ENCODE measurements at regions not wholly inside any gene's neighbourhood (a gene's known extent, or its start where the extent isn't known, plus 50 kb on each side); places are given as distances from the start of the nearest gene placed in this dataset.

DNA sequence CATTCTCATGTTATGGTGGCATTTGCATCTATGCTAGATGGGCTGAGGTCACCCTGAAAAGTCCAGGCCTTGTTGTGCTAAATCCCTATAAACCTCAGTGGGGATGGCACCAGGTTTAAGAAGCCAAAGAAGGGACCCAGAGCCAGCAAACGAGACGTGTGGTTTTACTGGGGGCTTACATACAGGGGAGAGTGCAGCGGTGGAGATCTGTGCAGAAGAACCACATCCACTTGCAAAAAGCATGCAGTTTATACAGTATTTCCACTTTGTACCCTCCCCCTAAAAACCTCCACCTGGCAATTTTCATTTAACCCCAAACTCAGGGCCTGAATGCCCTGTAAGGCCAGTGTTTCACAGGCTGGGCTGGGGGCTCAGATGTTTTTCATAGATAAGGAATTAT lies 134.9 kb upstream of the GATB start:
- 90% methylated on average over 2 of the region's 3 CpGs; no CpG with 5 or more reads in 1 of the 2 experiments for WGBS, 2 experiments (ENCODE audit: insufficient coverage in 2 of 2)

DNA sequence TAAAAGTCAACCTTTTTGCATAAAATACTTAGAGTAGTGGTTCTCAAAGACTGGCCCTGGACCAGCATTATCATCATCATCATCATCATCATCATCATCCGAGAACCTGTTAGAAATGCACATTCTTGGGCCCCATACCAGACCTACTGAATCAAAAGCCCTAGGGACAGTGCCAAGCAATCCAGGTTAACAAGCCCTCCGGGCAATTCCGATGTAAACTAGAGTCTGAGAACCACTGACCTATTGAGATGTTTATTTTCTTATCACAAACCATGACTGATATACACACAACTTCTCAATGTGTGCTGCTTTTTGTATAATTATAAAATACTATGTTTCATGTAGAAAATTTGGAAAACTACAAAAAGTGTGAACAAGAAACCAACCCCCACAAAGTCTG lies 133.4 kb upstream of the GATB start:
- H3K9me3 ChIP-seq (ENCODE audit: control insufficient read depth, low read length): no peaks in the 10 kb centered on the region
- H3K36me3 ChIP-seq (ENCODE audit: control insufficient read depth, insufficient read depth, low read length): no peaks in the 10 kb centered on the region
- 82% methylated on average over 2 of the region's 3 CpGs; no CpG with 5 or more reads in 1 of the 2 experiments for WGBS, 2 experiments (ENCODE audit: insufficient coverage in 2 of 2)
- no peak overlapping the region for H3K4me3 ChIP-seq (ENCODE audit: extremely low read depth, insufficient read depth, low read length, poor library complexity, severe bottlenecking)
- no peak overlapping the region for H3K27ac ChIP-seq (ENCODE audit: low read depth, low read length, severe bottlenecking)
- no peaks in the 10 kb centered on the region for H3K4me1 ChIP-seq (ENCODE audit: control insufficient read depth, insufficient read depth, low read length, poor library complexity, severe bottlenecking)

More for the DNA sequence above, 134.9 kb upstream of the GATB start:
- Histone ChIP-seq H3K27ac (ENCODE audit: low read depth, low read length, severe bottlenecking) (no peak overlapping the region), H3K4me3 (ENCODE audit: extremely low read depth, insufficient read depth, low read length, poor library complexity, severe bottlenecking) (no peak overlapping the region), H3K9me3 (ENCODE audit: control insufficient read depth, low read length) (no peaks in the 10 kb centered on the region), H3K36me3 (ENCODE audit: control insufficient read depth, insufficient read depth, low read length) (no peaks in the 10 kb centered on the region), H3K4me1 (ENCODE audit: control insufficient read depth, insufficient read depth, low read length, poor library complexity, severe bottlenecking) (no peaks in the 10 kb centered on the region)

DNA sequence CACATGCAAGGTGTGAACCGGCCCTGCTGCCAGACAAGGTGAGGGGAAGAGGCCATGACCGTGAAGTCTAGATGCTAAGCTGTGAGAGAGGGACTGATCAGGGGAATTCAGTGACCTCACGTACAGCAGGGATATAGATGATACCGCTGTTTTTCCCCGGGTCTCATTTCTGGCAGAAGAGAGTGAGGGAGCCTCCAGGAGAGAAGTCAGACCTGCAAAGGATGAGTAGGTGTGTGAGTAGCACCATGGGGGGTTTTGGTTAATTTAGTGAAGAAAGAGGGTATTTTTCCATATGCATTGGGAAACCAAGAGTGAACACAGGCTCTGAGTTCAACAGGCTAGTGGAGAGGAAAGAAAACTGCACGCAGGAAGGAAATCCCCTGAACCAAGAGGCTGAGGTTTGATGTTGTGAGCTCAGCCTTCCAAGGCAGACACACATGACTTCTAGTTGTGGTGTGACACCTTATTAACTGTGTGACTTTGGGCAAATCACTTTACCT lies 127.6 kb upstream of the GATB start:
- Histone ChIP-seq H3K4me3 (ENCODE audit: extremely low read depth, insufficient read depth, low read length, poor library complexity, severe bottlenecking) (no peak overlapping the region), H3K9me3 (ENCODE audit: control insufficient read depth, low read length) (no peaks in the 10 kb centered on the region), H3K36me3 (ENCODE audit: control insufficient read depth, insufficient read depth, low read length) (no peaks in the 10 kb centered on the region), H3K27ac (ENCODE audit: low read depth, low read length, severe bottlenecking) (no peak overlapping the region), H3K4me1 (ENCODE audit: control insufficient read depth, insufficient read depth, low read length, poor library complexity, severe bottlenecking) (no peaks in the 10 kb centered on the region)
- WGBS, 2 experiments (ENCODE audit: insufficient coverage in 2 of 2): 89 to 94% methylated on average over 4 to 6 of the region's 6 CpGs

DNA sequence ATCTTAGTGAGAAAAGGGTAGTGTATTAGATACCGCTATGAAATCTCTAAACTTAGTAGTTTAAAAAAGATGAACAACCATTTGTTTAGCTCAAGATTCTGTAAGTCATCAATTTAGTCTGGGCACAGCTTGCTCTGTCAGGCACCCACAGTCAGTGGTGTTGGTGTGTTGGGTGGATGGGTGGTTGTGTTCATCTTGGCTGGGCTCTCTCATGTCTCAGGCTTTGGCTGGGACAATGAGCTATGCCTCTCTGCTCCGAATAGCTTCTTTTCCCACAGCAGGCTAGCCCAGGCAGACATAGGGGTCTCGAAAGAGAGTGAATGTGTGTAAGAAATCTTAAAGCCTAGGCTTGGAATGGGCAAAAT lies 127.0 kb upstream of the GATB start:
- no peaks in the 10 kb centered on the region for H3K9me3 ChIP-seq (ENCODE audit: control insufficient read depth, low read length)
- no peaks in the 10 kb centered on the region for H3K4me1 ChIP-seq (ENCODE audit: control insufficient read depth, insufficient read depth, low read length, poor library complexity, severe bottlenecking)
- no peak overlapping the region for H3K4me3 ChIP-seq (ENCODE audit: extremely low read depth, insufficient read depth, low read length, poor library complexity, severe bottlenecking)
- no peaks in the 10 kb centered on the region for H3K36me3 ChIP-seq (ENCODE audit: control insufficient read depth, insufficient read depth, low read length)
- WGBS, 2 experiments (ENCODE audit: insufficient coverage in 2 of 2): 88% methylated on average over 1 of the region's 3 CpGs; no CpG with 5 or more reads in 1 of the 2 experiments
- H3K27ac ChIP-seq (ENCODE audit: low read depth, low read length, severe bottlenecking): no peak overlapping the region

DNA sequence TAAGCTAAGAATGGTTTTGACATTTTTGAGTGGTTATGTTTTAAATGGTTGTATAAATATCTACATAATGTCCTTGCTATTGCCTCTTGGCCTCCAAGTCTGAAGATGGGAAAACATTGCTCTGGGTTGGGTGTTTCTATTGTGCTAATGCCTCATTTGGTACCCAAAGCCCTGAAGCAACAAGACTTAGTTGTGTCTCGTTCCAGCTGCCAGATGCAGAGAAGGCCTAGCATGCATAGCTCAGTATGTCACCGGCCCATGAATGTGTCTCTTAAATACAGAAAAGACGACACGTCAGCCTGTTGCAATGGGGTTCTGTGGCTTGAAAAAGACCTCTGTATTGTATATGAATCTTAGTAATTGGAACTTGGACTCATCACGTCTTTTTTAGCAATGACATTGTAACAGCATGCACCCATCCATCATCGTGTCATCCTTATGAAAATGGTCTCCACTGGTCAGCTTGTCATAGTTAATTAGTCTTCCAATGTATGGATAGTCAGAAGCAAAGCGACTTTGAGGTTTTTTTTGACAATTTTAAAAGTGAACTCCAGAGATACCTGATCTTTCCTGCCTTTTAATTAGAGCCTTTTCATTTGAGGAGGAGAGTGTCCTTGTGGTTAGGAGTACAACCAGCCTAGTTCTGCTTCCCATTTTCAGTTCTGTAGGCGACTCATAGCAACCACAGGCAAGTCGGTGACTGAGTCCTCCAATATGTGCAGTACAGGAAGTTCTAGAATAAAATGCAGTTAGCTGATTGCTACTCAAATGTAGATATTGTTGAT lies 126.4 kb upstream of the GATB start:
- Histone ChIP-seq H3K27ac (ENCODE audit: low read depth, low read length, severe bottlenecking) (no peak overlapping the region), H3K4me1 (ENCODE audit: control insufficient read depth, insufficient read depth, low read length, poor library complexity, severe bottlenecking) (no peaks in the 10 kb centered on the region), H3K4me3 (ENCODE audit: extremely low read depth, insufficient read depth, low read length, poor library complexity, severe bottlenecking) (no peak overlapping the region), H3K36me3 (ENCODE audit: control insufficient read depth, insufficient read depth, low read length) (no peaks in the 10 kb centered on the region), H3K9me3 (ENCODE audit: control insufficient read depth, low read length) (no peaks in the 10 kb centered on the region)
- 85 to 90% methylated on average over 7 of the region's 9 CpGs for WGBS, 2 experiments (ENCODE audit: insufficient coverage in 2 of 2)

DNA sequence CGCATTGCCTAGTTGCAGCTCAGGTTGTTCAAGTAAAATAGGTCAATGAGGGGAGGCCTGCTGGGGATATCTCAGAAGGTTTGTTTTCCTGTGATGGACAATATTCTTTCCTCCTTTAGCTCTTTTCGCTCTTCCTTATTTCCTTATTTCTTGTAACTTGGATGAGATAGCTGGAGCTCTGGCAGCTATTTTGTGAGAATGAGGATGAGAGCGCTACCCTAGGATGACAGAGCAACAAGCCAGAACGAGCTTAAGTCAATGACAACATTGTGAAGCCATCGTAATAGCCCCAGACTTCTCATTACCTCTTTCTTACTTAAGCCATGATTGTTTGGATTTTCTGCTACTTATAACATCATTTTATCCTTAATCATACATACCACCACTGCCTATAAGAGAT lies 124.3 kb upstream of the GATB start:
- no peaks in the 10 kb centered on the region for H3K9me3 ChIP-seq (ENCODE audit: control insufficient read depth, low read length)
- 84 to 100% methylated on average over 3 of the region's 5 CpGs for WGBS, 2 experiments (ENCODE audit: insufficient coverage in 2 of 2)
- no peaks in the 10 kb centered on the region for H3K4me1 ChIP-seq (ENCODE audit: control insufficient read depth, insufficient read depth, low read length, poor library complexity, severe bottlenecking)
- H3K36me3 ChIP-seq (ENCODE audit: control insufficient read depth, insufficient read depth, low read length): no peaks in the 10 kb centered on the region
- H3K4me3 ChIP-seq (ENCODE audit: extremely low read depth, insufficient read depth, low read length, poor library complexity, severe bottlenecking): no peak overlapping the region
- no peak overlapping the region for H3K27ac ChIP-seq (ENCODE audit: low read depth, low read length, severe bottlenecking)

DNA sequence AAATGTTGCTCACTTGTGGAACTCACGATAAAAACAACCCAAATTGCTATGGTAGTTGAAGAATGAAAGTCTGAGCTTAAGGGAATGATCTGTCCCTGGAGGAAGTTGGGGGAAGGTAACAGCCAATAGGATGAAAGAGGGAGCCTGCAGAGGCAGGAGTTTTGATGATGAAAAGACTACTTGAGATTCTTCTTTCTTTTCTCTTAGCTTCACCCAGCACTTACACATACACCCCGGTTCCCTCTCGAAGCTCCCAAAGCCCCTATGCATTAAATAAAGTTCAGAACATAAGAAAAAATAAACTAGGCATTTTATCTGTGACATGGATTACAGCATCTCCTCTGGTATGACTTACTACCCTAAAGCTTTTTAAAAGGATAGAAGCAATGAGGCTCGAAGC lies 122.9 kb upstream of the GATB start:
- Histone ChIP-seq H3K27ac (ENCODE audit: low read depth, low read length, severe bottlenecking) (no peak overlapping the region), H3K4me3 (ENCODE audit: extremely low read depth, insufficient read depth, low read length, poor library complexity, severe bottlenecking) (no peak overlapping the region), H3K36me3 (ENCODE audit: control insufficient read depth, insufficient read depth, low read length) (no peaks in the 10 kb centered on the region), H3K4me1 (ENCODE audit: control insufficient read depth, insufficient read depth, low read length, poor library complexity, severe bottlenecking) (no peaks in the 10 kb centered on the region), H3K9me3 (ENCODE audit: control insufficient read depth, low read length) (no peaks in the 10 kb centered on the region)
- WGBS, 2 experiments (ENCODE audit: insufficient coverage in 2 of 2): 100% methylated on average over 1 of the region's 4 CpGs; no CpG with 5 or more reads in 1 of the 2 experiments

DNA sequence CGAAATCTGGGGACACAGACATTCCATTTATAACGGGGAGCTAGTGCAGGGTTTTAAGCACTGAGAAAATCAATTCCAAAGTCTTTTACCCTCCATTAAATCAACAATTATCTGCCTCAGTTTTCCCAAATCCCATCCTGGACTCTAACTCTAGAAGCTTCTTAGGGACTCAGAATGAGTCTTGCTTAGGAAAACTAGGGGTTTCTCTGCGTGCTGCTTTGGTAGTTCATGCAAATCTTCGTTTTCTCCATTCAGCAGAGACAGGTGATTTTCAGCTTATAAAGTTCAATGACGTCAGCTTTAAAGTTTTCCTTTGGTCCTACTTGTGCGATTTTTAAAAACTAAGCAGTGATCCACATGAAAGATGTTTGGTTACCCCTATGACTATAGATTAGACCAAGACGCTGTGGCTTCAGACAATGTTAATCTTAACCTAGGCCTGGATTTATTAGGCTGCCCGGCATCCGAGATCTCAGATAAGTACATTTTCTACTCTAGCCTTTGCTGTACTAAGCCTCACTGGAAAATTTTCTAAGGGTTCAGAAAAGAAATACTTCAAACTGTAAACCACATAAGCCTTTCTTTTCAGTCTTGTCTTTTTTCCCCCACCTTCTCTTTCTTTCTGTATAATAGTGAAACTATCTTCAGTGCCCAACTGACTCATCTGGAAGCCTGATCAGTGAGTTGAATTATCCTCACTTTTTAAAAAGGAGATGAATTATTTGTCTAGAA lies 121.4 kb upstream of the GATB start:
- Histone ChIP-seq H3K4me1 (ENCODE audit: control insufficient read depth, insufficient read depth, low read length, poor library complexity, severe bottlenecking) (no peaks in the 10 kb centered on the region), H3K9me3 (ENCODE audit: control insufficient read depth, low read length) (no peaks in the 10 kb centered on the region), H3K36me3 (ENCODE audit: control insufficient read depth, insufficient read depth, low read length) (no peaks in the 10 kb centered on the region), H3K27ac (ENCODE audit: low read depth, low read length, severe bottlenecking) (no peak overlapping the region), H3K4me3 (ENCODE audit: extremely low read depth, insufficient read depth, low read length, poor library complexity, severe bottlenecking) (no peak overlapping the region)
- 92% methylated on average over 9 of the region's 9 CpGs for WGBS, 2 experiments (ENCODE audit: insufficient coverage in 2 of 2)

DNA sequence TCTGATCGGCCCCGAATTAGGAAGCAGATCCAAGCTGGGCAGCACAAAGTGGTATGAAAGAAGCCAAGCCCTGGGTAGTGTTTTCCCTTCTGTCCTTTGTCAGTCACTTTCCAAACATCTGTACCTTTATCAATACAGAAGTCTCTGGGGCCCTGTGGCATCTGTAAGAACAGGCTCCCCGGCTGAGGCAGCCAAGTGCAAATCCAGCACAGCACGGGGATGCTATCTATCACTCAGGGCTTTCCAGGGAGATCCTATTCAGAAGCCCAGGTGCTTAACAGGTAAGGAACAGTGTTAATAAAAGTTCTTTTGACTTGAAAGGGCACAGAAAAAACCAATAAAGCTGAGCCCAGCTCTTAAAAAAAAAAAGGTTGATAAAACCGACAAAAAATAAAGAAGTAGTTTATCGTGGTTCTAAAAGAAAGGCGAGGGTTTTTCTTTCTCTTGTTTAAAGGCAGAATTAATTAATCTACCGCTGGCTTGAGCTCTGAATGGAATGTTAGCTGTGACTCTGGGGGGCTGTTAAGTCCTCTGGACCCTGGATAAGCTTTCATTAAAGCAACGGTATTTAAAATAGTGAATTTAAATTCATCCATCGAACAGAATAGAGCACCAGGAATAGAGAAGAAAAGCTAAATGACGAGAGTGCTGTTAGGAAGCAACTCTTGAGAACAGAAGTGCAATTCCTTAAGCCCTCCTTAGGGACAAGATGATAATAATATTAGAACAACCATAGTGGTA lies 119.1 kb upstream of the GATB start:
- Histone ChIP-seq H3K36me3 (ENCODE audit: control insufficient read depth, insufficient read depth, low read length) (no peaks in the 10 kb centered on the region), H3K4me3 (ENCODE audit: extremely low read depth, insufficient read depth, low read length, poor library complexity, severe bottlenecking) (no peak overlapping the region), H3K27ac (ENCODE audit: low read depth, low read length, severe bottlenecking) (no peak overlapping the region), H3K4me1 (ENCODE audit: control insufficient read depth, insufficient read depth, low read length, poor library complexity, severe bottlenecking) (no peaks in the 10 kb centered on the region), H3K9me3 (ENCODE audit: control insufficient read depth, low read length) (no peaks in the 10 kb centered on the region)
- WGBS, 2 experiments (ENCODE audit: insufficient coverage in 2 of 2): 70 to 87% methylated on average over 9 to 10 of the region's 11 CpGs

DNA sequence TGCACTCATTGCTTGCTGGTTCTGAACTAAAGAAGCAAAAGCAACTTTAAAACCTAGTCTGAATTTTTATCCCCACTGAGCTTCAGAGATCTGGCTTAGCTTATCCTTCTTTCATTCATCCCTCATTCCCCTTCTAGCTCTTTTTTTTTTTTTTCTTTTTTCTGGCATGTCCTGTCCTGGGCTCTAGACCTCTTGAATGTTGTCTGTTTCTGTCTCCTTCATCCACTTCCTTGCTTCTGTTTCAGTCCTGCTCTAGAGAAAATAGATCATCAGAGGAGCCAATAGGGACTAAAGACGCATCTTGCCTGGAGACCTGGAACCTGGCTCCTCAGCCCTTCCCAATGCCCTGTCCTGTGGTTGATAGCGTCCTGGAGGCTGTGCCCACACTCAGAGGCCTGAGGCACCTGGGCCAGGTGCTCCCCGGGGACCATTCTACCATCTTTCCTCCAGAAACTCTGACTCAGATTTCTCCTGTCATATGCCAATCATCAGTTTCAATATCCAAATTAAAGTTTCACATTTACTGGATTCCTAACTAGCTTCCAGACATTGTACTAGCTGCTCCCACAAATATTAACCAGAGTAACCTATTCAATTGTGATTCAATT lies 115.7 kb upstream of the GATB start:
- WGBS, 2 experiments (ENCODE audit: insufficient coverage in 2 of 2): 91 to 93% methylated on average over 2 to 3 of the region's 3 CpGs
- no peak overlapping the region for H3K4me3 ChIP-seq (ENCODE audit: extremely low read depth, insufficient read depth, low read length, poor library complexity, severe bottlenecking)
- H3K27ac ChIP-seq (ENCODE audit: low read depth, low read length, severe bottlenecking): no peak overlapping the region
- no peaks in the 10 kb centered on the region for H3K4me1 ChIP-seq (ENCODE audit: control insufficient read depth, insufficient read depth, low read length, poor library complexity, severe bottlenecking)
- H3K9me3 ChIP-seq (ENCODE audit: control insufficient read depth, low read length): no peaks in the 10 kb centered on the region
- H3K36me3 ChIP-seq (ENCODE audit: control insufficient read depth, insufficient read depth, low read length): no peaks in the 10 kb centered on the region
